ENCODE measurements at regions not wholly inside any gene's neighbourhood (a gene's known extent, or its start where the extent isn't known, plus 50 kb on each side); places are given as distances from the start of the nearest gene placed in this dataset.

- no peak for TF ChIP-seq FOXK1 (CRISPR knock-in tag; IDR thresholded peaks at IDR 0.05)
Measured at GRCh38 chr5:107779437-107779836, 108.7 kb upstream of the EFNA5 start (continued).

GRCh38 chr5:107778647-107779046 lies 107.9 kb upstream of the EFNA5 start:
- POLR2A ChIA-PET: no interaction called here
- ATAC-seq (no peak), DNase-seq (ENCODE audit: low spot score) (no peak)
- Mint-ChIP-seq H3K9me3 (peaks cover 15% of the 10 kb centered on the region), H3K27ac (no peak overlapping the region), H3K4me1 (peaks cover 20% of the 10 kb centered on the region), H3K27me3 (ENCODE audit: low read depth) (peaks cover 16% of the 10 kb centered on the region), H3K4me3 (no peak overlapping the region), H3K36me3 (peaks cover 14% of the 10 kb centered on the region)
- no peak for TF ChIP-seq ZBTB43 (CRISPR knock-in tag; IDR thresholded peaks at IDR 0.05)
- TF ChIP-seq USF2 (CRISPR knock-in tag; IDR thresholded peaks at IDR 0.05): no peak
- TF ChIP-seq EMX1 (CRISPR knock-in tag; IDR thresholded peaks at IDR 0.05): no peak
- TF ChIP-seq HMGA2 (CRISPR knock-in tag; IDR thresholded peaks at IDR 0.05): no peak
- no peak for TF ChIP-seq RELA (CRISPR knock-in tag; IDR thresholded peaks at IDR 0.05; ENCODE audit: borderline replicate concordance)
- no peak for TF ChIP-seq TP53 (CRISPR knock-in tag; IDR thresholded peaks at IDR 0.05)
- TF ChIP-seq ZNF396 (CRISPR knock-in tag; IDR thresholded peaks at IDR 0.05; ENCODE audit: borderline replicate concordance): no peak
- TF ChIP-seq ZNF671 (CRISPR knock-in tag; IDR thresholded peaks at IDR 0.05): no peak
- TF ChIP-seq TEAD4 (CRISPR knock-in tag; IDR thresholded peaks at IDR 0.05): no peak
- CTCF ChIA-PET: interaction anchor here (0.6 kb wide), 1 partner anchor 16 kb away, joined by 3 read pairs; no protein-coding TSS in a partner anchor

- Mint-ChIP-seq H3K4me3 (no peak overlapping the region), H3K9me3 (peaks cover 15% of the 10 kb centered on the region), H3K36me3 (peaks cover 13% of the 10 kb centered on the region), H3K4me1 (peaks cover 33% of the 10 kb centered on the region), H3K27ac (no peak overlapping the region), H3K27me3 (ENCODE audit: low read depth) (peaks cover 27% of the 10 kb centered on the region)
- TF ChIP-seq ZMAT4 (CRISPR knock-in tag; IDR thresholded peaks at IDR 0.05) (no peak), CBFB (CRISPR knock-in tag; IDR thresholded peaks at IDR 0.05; ENCODE audit: low read depth) (no peak), CREB1 (CRISPR knock-in tag; IDR thresholded peaks at IDR 0.05) (no peak)
- ChIA-PET CTCF (interaction anchor here (1.0 kb wide), 1 partner anchor 19 kb away, joined by 3 read pairs; no protein-coding TSS in a partner anchor), POLR2A (no interaction called here)
- DNase-seq (ENCODE audit: low spot score): no peak
- ATAC-seq: no peak
Measured at GRCh38 chr5:107776922-107777740, 106.4 kb upstream of the EFNA5 start.

GRCh38 chr5:107776506-107776905 lies 105.8 kb upstream of the EFNA5 start:
- H3K4me1 Mint-ChIP-seq: peaks cover 39% of the 10 kb centered on the region
- peaks cover 9% of the 10 kb centered on the region for H3K36me3 Mint-ChIP-seq
- no peak overlapping the region for H3K27ac Mint-ChIP-seq
- H3K27me3 Mint-ChIP-seq (ENCODE audit: low read depth): peaks cover 33% of the 10 kb centered on the region
- H3K9me3 Mint-ChIP-seq: peaks cover 10% of the 10 kb centered on the region
- no peak for DNase-seq (ENCODE audit: low spot score)
- TF ChIP-seq SOX15 (CRISPR knock-in tag; IDR thresholded peaks at IDR 0.05) (no peak), ZNF138 (CRISPR knock-in tag; conservative IDR thresholded peaks at IDR 0.05) (no peak)
- POLR2A ChIA-PET: no interaction called here
- ATAC-seq: no peak
- no peak overlapping the region for H3K4me3 Mint-ChIP-seq
- CTCF ChIA-PET: interaction anchor here (0.6 to 1.0 kb wide), 2 partner anchors 19 to 207 kb away, joined by 3 read pairs; no protein-coding TSS in a partner anchor

- POLR2A ChIA-PET: no interaction called here
- ATAC-seq (no peak), DNase-seq (ENCODE audit: low spot score) (no peak)
- CTCF ChIA-PET: no interaction called here
- peaks cover 51% of the 10 kb centered on the region for H3K4me1 Mint-ChIP-seq
- no peaks in the 10 kb centered on the region for H3K9me3 Mint-ChIP-seq
- H3K36me3 Mint-ChIP-seq: no peaks in the 10 kb centered on the region
- peaks cover 42% of the 10 kb centered on the region for H3K27me3 Mint-ChIP-seq (ENCODE audit: low read depth)
- H3K27ac Mint-ChIP-seq: no peak overlapping the region
- H3K4me3 Mint-ChIP-seq: no peak overlapping the region
- TF ChIP-seq CDX4 (CRISPR knock-in tag; IDR thresholded peaks at IDR 0.05; ENCODE audit: borderline replicate concordance) (no peak), ZNF219 (CRISPR knock-in tag; IDR thresholded peaks at IDR 0.05; ENCODE audit: borderline replicate concordance) (no peak), CREM (CRISPR knock-in tag; IDR thresholded peaks at IDR 0.05) (no peak), E2F4 (CRISPR knock-in tag; IDR thresholded peaks at IDR 0.05; ENCODE audit: borderline replicate concordance, low read depth) (no peak), USF2 (CRISPR knock-in tag; IDR thresholded peaks at IDR 0.05) (no peak), FOXJ3 (CRISPR knock-in tag; IDR thresholded peaks at IDR 0.05; ENCODE audit: borderline replicate concordance) (no peak)
Measured at GRCh38 chr5:107774316-107774715, 103.6 kb upstream of the EFNA5 start.

Measured in WTC11 (cell line).